ACHN (cell line): ENCODE measurements at regions not wholly inside any gene's neighbourhood (a gene's known extent, or its start where the extent isn't known, plus 50 kb on each side); places are given as distances from the start of the nearest gene placed in this dataset.
"Not testable (repeated sequence)": the region's sequence is repeated elsewhere in the genome, so short reads cannot be mapped to it uniquely, and the experiment has no call there.

ENCODE experiments used
- DNase-seq: peaks from one replicate; pipeline ENCODE4 v3.0.0-alpha.2; 2015
- in situ Hi-C: cut with HindIII; loops from 2 replicates; pipeline ENCODE4 v1.10.0; 2017; ENCODE audit warnings: low sequenced_read_pairs, low pct_ligation_motif_present, low pct_unique_long_range_greater_than_20kb

GRCh38 chr3:117844676-117845075 is 1135.1 kb downstream of the TUSC7 start:
- in situ Hi-C loops: no loop called here
- DNase-seq: peak; percentile 34

DNA sequence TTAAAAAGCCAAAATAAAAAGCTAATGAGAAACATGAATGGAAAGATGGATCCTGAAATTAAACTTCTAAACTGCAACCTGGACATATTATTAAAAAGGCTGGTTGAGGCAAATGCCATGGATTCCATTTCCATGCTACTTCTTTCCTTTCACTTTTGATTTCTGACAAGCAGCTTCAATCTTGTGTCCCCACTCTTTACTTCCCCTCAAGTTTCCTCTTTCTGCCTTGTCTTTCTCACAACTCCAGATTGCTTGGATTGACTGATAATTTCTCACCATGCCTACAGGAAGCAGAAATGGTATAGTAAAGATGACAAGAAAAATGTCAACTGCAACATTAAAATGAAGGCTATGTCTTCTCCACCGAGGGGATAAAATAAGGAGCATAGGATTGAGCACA is 1136.7 kb downstream of the TUSC7 start:
- in situ Hi-C loops: no loop called here

DNA sequence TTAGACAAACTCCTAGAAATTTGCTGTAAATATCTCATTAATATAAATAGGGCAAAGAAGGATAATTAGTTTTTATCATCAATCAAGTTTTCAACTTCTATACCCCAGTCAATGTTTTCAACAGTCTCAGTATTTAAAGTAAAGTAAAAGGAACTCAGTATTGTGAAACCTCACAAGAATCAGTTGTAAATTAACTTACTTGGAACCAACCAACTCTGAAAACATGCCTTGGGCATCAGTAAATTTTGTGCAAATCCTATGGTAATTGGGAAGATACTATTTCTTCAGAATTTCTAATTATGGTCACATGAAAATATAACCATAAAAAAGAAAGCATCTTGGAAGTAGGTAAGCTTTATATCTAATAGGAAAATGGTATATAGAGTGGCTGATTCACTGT is 1139.0 kb downstream of the TUSC7 start:
- in situ Hi-C loops: no loop called here

More for the DNA sequence above, 1136.7 kb downstream of the TUSC7 start:
- peak; percentile 23 for DNase-seq

GRCh38 chr3:117853923-117854668 is 1144.5 kb downstream of the TUSC7 start:
- DNase-seq: peak; percentile 71
- in situ Hi-C loops: no loop called here

More for the DNA sequence above, 1139.0 kb downstream of the TUSC7 start:
- no peak for DNase-seq

DNA sequence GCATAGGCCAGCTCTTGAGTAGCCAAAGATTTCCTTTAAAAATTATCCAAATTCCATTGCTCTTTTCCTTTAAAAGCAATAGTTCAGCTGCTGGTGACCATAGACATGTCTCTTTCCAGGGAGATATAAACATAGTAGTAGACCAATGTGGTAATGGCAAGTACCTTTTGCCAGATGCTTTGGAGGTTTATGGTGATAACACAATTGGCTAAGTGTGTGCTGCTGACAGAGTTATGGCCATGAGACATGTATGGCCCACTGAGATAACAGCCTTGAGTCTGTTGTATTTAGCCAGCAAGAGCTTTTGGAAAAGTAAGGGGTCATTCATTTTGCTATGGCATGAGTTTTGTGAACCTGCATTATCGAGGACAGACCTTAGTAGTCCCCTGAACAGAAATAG is 1146.8 kb downstream of the TUSC7 start:
- in situ Hi-C loops: no loop called here
- DNase-seq: no peak

GRCh38 chr3:117863146-117863545 is 1153.6 kb downstream of the TUSC7 start:
- no peak for DNase-seq
- in situ Hi-C loops: no loop called here

GRCh38 chr3:117865338-117865737 is 1155.8 kb downstream of the TUSC7 start:
- in situ Hi-C loops: no loop called here
- no peak for DNase-seq

DNA sequence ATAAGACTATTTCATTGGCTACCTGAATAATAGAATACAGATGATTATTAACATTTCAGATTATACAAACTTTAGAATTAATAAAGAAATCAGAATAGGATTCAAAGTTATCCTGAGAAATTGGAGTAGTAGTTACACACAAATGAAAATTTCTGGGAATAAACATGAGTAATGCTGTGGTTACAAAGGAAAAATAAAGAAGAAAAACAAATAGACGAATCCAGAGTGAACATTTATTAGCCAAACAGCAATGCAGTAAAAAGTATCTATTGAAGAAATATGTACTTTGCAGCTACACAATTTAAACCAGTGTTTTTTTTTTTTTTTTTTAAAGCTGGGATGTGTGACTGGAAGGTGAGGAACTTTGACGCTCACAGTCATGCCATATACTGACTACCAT is 1159.2 kb downstream of the TUSC7 start:
- in situ Hi-C loops: no loop called here
- no peak for DNase-seq

DNA sequence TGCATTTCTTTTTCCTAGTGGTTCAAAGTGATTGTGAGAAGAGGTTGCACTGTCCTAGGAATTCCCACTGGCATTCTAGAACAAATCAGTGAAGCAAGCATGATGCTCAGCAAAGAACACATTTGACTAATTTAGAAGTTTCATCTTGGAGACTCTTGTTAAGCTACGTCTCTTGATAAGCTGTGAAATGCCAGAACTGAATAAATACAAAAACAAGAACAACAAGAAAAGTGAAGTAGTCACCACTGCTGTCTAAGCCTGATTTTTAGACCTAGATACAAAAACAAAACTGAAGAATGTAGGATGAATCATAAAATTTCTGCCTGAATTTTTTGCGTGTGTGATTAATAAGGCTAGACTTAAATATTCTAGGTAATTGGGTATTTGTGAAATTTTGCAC is 1162.4 kb downstream of the TUSC7 start:
- in situ Hi-C loops: no loop called here
- no peak for DNase-seq

DNA sequence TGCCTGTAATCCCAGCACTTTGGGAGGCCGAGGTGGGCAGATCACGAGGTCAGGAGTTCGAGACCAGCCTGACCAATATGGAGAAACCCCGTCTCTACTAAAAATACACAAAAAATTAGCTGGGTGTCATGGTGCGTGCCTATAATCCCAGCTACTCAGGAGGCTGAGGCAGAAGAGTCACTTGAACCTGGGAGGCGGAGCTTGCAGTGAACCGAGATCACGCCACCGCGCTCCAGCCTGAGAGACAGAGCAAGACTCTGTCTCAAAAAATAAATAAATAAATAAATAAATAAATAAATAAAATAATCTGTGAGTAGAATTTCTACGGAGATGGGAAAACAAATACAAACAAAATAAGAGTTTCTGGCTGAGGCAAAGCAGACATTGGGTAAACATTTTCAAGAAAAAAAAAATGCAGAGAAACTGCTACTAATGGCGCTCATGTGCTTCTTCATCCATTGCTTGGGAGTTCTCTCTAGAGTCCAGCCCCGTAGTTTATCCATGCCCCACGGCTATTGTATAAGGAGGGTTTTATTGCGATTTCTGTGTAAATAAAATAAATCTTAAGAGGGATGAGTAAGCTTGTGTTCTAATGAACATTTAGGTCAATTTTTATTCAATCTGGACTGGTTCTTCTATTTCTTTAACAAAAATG is 1161.9 kb downstream of the IGSF11 start:
- DNase-seq, in situ Hi-C loops: not testable (repeated sequence)

GRCh38 chr3:117873249-117873600 is 1161.4 kb downstream of the IGSF11 start:
- in situ Hi-C loops: no loop called here
- DNase-seq: no peak

DNA sequence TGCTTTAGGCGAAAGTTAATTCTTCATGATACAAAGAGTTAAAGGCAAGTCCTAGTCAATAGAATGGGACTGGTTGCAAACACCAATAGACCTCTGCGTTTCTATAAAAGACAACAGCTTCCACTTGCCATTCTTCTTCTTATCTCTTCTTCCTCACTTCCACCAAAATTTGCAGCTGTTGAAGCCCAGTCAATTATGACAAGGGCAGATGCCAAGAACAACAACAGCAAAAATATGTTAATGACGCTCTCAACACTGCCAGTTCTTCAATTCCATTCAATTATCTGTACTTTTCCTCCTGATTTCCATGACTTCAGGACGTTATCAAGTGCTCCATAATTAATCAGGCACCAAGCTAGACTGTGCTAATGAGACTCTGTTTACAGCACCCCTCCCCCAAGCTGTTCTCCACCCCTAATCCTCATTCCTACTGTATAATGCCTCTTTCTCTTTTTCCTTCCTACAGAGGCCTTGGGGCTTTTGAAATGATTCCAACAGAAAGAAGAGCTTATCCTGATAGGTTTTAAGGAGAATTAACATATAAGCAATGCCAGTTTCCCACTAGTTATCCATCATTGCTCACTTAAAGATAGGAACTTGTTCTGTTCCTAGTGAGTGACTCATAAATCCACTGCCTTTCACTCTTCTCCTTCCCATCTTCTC is 1160.5 kb downstream of the IGSF11 start:
- peak; percentile 2 for DNase-seq
- in situ Hi-C loops: no loop called here

- in situ Hi-C loops: no loop called here
- DNase-seq: peak; percentile 7
Measured at GRCh38 chr3:117874904-117875874, 1159.5 kb downstream of the IGSF11 start.

DNA sequence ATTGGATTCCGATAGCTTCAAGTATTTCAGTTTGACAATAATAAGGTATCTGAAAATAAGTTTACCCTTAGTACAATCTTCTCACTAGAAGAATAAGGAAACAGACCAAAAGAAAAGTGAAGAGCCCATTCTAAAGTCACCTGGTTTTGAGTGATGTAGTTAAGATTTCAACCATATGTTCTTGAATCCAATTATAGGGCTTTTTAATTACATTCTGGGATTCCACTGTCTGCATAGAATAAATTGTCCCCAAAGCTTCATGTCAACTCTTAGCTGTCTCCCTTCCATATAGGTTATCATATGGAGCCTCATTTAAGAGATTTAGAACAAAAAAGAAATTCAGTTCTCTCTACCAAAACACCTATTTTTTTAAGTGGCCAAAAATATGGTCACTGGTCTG is 1158.8 kb downstream of the IGSF11 start:
- in situ Hi-C loops: no loop called here
- DNase-seq: no peak

GRCh38 chr3:117880638-117881037 is 1154.0 kb downstream of the IGSF11 start:
- no peak for DNase-seq
- in situ Hi-C loops: no loop called here

DNA sequence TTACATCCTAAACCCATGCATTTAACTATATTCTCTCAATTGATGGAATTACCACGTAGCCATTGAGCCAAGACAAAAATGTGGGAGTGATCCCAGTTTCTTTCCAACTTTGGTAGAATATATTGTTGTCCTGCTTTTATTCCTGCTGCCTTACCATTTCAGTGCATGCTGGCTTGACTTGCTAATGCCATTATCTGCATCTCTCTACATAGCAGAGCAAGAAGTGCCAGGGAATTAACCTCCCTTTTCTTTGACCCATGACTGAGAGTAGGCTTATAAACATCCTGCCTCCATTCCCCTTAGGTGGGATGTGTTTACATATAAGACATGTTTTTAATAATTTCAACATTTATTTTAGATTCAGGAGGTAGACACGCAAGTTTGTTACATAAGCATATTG is 1153.4 kb downstream of the IGSF11 start:
- no peak for DNase-seq
- in situ Hi-C loops: no loop called here

- in situ Hi-C loops: no loop called here
- DNase-seq: no peak
Measured at GRCh38 chr3:117885011-117885441, 1149.6 kb downstream of the IGSF11 start.

DNA sequence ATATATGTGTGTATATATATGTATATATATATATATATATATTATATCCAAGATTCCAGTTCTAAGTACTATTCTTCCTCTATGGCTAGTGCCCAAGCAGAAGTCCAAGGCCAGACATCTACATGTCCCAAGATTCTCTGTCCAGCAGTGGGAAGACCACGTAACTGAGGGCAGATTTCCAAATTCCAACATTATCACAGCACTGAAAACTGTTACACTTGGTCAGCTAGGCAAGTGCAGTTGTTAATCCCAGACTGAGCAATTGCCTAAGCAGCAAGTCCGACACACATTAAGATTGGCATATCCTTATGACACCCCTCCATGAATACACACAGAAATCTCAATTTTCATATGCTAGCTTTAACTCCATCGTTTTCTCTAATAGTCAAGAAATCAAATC is 1148.5 kb downstream of the IGSF11 start:
- in situ Hi-C loops: no loop called here
- DNase-seq: no peak

GRCh38 chr3:117887031-117887430 is 1147.6 kb downstream of the IGSF11 start:
- in situ Hi-C loops: no loop called here

More at GRCh38 chr3:117887031-117887430, 1147.6 kb downstream of the IGSF11 start:
- DNase-seq: no peak
